Suprapubic skin (tissue), 4 donors: ENCODE measurements at regions not wholly inside any gene's neighbourhood (a gene's known extent, or its start where the extent isn't known, plus 50 kb on each side); places are given as distances from the start of the nearest gene placed in this dataset.

Experiments used
- DNase-seq, 2 donors: peaks; one replicate each; pipeline ENCODE4 v3.0.0-alpha.2; 2019; ENCODE audit warnings: low spot score in 2 of 2
- H3K27ac ChIP-seq: fragments of 200-600 bp; sonication (generic); one replicate; pipeline ENCODE4 v1.5.1; 2019
- H3K27me3 ChIP-seq: fragments of 200-600 bp; sonication (generic); one replicate; pipeline ENCODE4 v1.5.1; 2019
- H3K36me3 ChIP-seq: fragments of 200-600 bp; sonication (generic); one replicate; pipeline ENCODE4 v1.5.1; 2019
- H3K4me1 ChIP-seq: fragments of 200-600 bp; sonication (generic); one replicate; pipeline ENCODE4 v1.5.1; 2019
- H3K4me3 ChIP-seq: fragments of 200-600 bp; sonication (generic); one replicate; pipeline ENCODE4 v1.5.1; 2019; ENCODE audit warnings: mild to moderate bottlenecking
- H3K9me3 ChIP-seq: fragments of 200-600 bp; sonication (generic); one replicate; pipeline ENCODE4 v1.5.1; 2019
- CTCF ChIP-seq, 2 donors: fragments of 200-600 bp in 1 of 2; fragments of 450-650 bp in 1 of 2; sonication (generic) in 1 of 2; IDR thresholded peaks; one replicate each; pipeline ENCODE4 v1.5.1; 2016 to 2019; ENCODE audit warnings: antibody characterized with exemption in 2 of 2, mild to moderate bottlenecking in 1 of 2, moderate library complexity in 1 of 2
- EP300 ChIP-seq: sonication (generic); formaldehyde crosslinking; IDR thresholded peaks from one replicate; pipeline ENCODE4 v1.6.1; 2017; ENCODE audit warnings: antibody characterized with exemption
- POLR2A ChIP-seq, 2 donors: fragments of 450-650 bp; IDR thresholded peaks; one replicate each; pipeline ENCODE4 v1.6.1; 2017; ENCODE audit warnings: antibody characterized with exemption in 2 of 2, mild to moderate bottlenecking in 2 of 2, moderate library complexity in 2 of 2
- POLR2AphosphoS5 ChIP-seq, 3 donors: sonication (generic); formaldehyde crosslinking; IDR thresholded peaks; one replicate each; pipeline ENCODE4 v1.6.1; 2017; ENCODE audit warnings: antibody characterized with exemption in 3 of 3
- WGBS: methylation state at CpG from one replicate; pipeline ENCODE4 v1.1.5; 2018; 5-methylcytosine and 5-hydroxymethylcytosine counted together

- DNase-seq, result peak; percentile 92 to 94
- no peaks in the 10 kb centered on the region for H3K27me3 ChIP-seq
- TF ChIP-seq CTCF (IDR thresholded peaks at IDR 0.05) (no peak), POLR2AphosphoS5 (IDR thresholded peaks at IDR 0.05) (peak in 2 of 3 donors; percentile 31 to 44)
- H3K4me3 ChIP-seq, result no peak overlapping the region
- peak overlapping the region; percentile 89 for H3K27ac ChIP-seq
- H3K9me3 ChIP-seq, result no peaks in the 10 kb centered on the region
- no peaks in the 10 kb centered on the region for H3K36me3 ChIP-seq
- H3K4me1 ChIP-seq, result peaks cover 75% of the 10 kb centered on the region
- 29% methylated on average over 6 of the region's 6 CpGs for WGBS
Measured at GRCh38 chr2:42964439-42965083, 172.2 kb upstream of the HAAO start.

- peaks cover 76% of the 10 kb centered on the region for H3K4me1 ChIP-seq
- peak overlapping the region; percentile 89 for H3K27ac ChIP-seq
- DNase-seq, result no peak
- no peak overlapping the region for H3K4me3 ChIP-seq
- H3K9me3 ChIP-seq, result no peaks in the 10 kb centered on the region
- H3K36me3 ChIP-seq, result no peaks in the 10 kb centered on the region
- WGBS, result 96% methylated on average over 9 of the region's 9 CpGs
- TF ChIP-seq CTCF (IDR thresholded peaks at IDR 0.05), result no peak
- no peak for TF ChIP-seq POLR2AphosphoS5 (IDR thresholded peaks at IDR 0.05)
- no peak for TF ChIP-seq EP300
- TF ChIP-seq POLR2A (IDR thresholded peaks at IDR 0.05), result no peak
- H3K27me3 ChIP-seq, result no peaks in the 10 kb centered on the region
Measured at GRCh38 chr2:42963452-42964068, 171.2 kb upstream of the HAAO start.

GRCh38 chr2:42962508-42962953 lies 170.1 kb upstream of the HAAO start:
- 64% methylated on average over 12 of the region's 12 CpGs for WGBS
- peak overlapping the region; percentile 89 for H3K27ac ChIP-seq

GRCh38 chr2:42961961-42962360 lies 169.6 kb upstream of the HAAO start:
- TF ChIP-seq CTCF (IDR thresholded peaks at IDR 0.05) (no peak), POLR2A (IDR thresholded peaks at IDR 0.05) (no peak)
- WGBS, result 67% methylated on average over 2 of the region's 7 CpGs
- no peak for DNase-seq
- Histone ChIP-seq H3K27me3 (no peaks in the 10 kb centered on the region), H3K4me3 (no peak overlapping the region), H3K36me3 (no peaks in the 10 kb centered on the region), H3K9me3 (no peaks in the 10 kb centered on the region), H3K27ac (peak overlapping the region; percentile 89), H3K4me1 (peaks cover 70% of the 10 kb centered on the region)

More at GRCh38 chr2:42962508-42962953, 170.1 kb upstream of the HAAO start:
- Histone ChIP-seq H3K4me3 (no peak overlapping the region), H3K27me3 (no peaks in the 10 kb centered on the region), H3K36me3 (no peaks in the 10 kb centered on the region), H3K4me1 (peaks cover 74% of the 10 kb centered on the region), H3K9me3 (no peaks in the 10 kb centered on the region)
- no peak for DNase-seq
- no peak for TF ChIP-seq CTCF (IDR thresholded peaks at IDR 0.05)
- TF ChIP-seq EP300, result no peak
- no peak for TF ChIP-seq POLR2AphosphoS5 (IDR thresholded peaks at IDR 0.05)
- TF ChIP-seq POLR2A (IDR thresholded peaks at IDR 0.05), result no peak

GRCh38 chr2:42961385-42961811 lies 169.0 kb upstream of the HAAO start:
- no peak overlapping the region for H3K4me3 ChIP-seq
- H3K9me3 ChIP-seq, result no peaks in the 10 kb centered on the region
- no peak for TF ChIP-seq EP300
- no peak for TF ChIP-seq CTCF (IDR thresholded peaks at IDR 0.05)
- TF ChIP-seq POLR2A (IDR thresholded peaks at IDR 0.05), result no peak
- peak in 2 of 3 donors; percentile 26 to 61 for TF ChIP-seq POLR2AphosphoS5 (IDR thresholded peaks at IDR 0.05)
- H3K36me3 ChIP-seq, result no peaks in the 10 kb centered on the region
- peak overlapping the region; percentile 89 for H3K27ac ChIP-seq
- H3K4me1 ChIP-seq, result peaks cover 70% of the 10 kb centered on the region
- DNase-seq, result peak; percentile 86
- no peaks in the 10 kb centered on the region for H3K27me3 ChIP-seq
- 42% methylated on average over 15 of the region's 15 CpGs for WGBS
